ENCODE measurements at regions not wholly inside any gene's neighbourhood (a gene's known extent, or its start where the extent isn't known, plus 50 kb on each side); places are given as distances from the start of the nearest gene placed in this dataset.
A peak's percentile ranks its signal among the peaks of the same experiment; 100 is the strongest.

GRCh38 chr7:94274828-94275227, 119.9 kb upstream of the COL1A2 start:
- no peak for DNase-seq (ENCODE audit: low spot score)

GRCh38 chr7:94276027-94276426, 118.7 kb upstream of the COL1A2 start:
- DNase-seq (ENCODE audit: low spot score) = no peak

GRCh38 chr7:94276795-94277194, 117.9 kb upstream of the COL1A2 start:
- DNase-seq (ENCODE audit: low spot score) = peak; percentile 32

- DNase-seq (ENCODE audit: low spot score) = no peak
These were observed 117.5 kb upstream of the COL1A2 start for GRCh38 chr7:94277236-94277635.

- DNase-seq (ENCODE audit: low spot score) = no peak
These were observed 113.8 kb upstream of the COL1A2 start for GRCh38 chr7:94280851-94281250.

GRCh38 chr7:94284104-94284503, 110.6 kb upstream of the COL1A2 start:
- no peak for DNase-seq (ENCODE audit: low spot score)

GRCh38 chr7:94286111-94286510, 108.6 kb upstream of the COL1A2 start:
- DNase-seq (ENCODE audit: low spot score) = no peak

- DNase-seq (ENCODE audit: low spot score) = no peak
These were observed 106.6 kb upstream of the COL1A2 start for GRCh38 chr7:94288096-94288495.

GRCh38 chr7:94289071-94289470, 105.6 kb upstream of the COL1A2 start:
- peak; percentile 79 for DNase-seq (ENCODE audit: low spot score)

- DNase-seq (ENCODE audit: low spot score) = no peak
These were observed 100.1 kb upstream of the COL1A2 start for GRCh38 chr7:94294471-94295131.

GRCh38 chr7:94295850-94296249, 98.8 kb upstream of the COL1A2 start:
- peak; percentile 45 for DNase-seq (ENCODE audit: low spot score)

GRCh38 chr7:94296881-94297280, 97.8 kb upstream of the COL1A2 start:
- DNase-seq (ENCODE audit: low spot score) = no peak

- DNase-seq (ENCODE audit: low spot score) = peak; percentile 81
These were observed 97.3 kb upstream of the COL1A2 start for GRCh38 chr7:94297397-94297838.

- peak; percentile 10 for DNase-seq (ENCODE audit: low spot score)
These were observed 95.8 kb upstream of the COL1A2 start for GRCh38 chr7:94298943-94299342.

GRCh38 chr7:94300176-94300835, 94.4 kb upstream of the COL1A2 start:
- no peak for DNase-seq (ENCODE audit: low spot score)

GRCh38 chr7:94301024-94301586, 93.6 kb upstream of the COL1A2 start:
- peak; percentile 97 for DNase-seq (ENCODE audit: low spot score)

- no peak for DNase-seq (ENCODE audit: low spot score)
These were observed 91.6 kb upstream of the COL1A2 start for GRCh38 chr7:94303118-94303517.

GRCh38 chr7:94303695-94304094, 91.0 kb upstream of the COL1A2 start:
- DNase-seq (ENCODE audit: low spot score) = no peak

- no peak for DNase-seq (ENCODE audit: low spot score)
These were observed 89.8 kb upstream of the COL1A2 start for GRCh38 chr7:94304878-94305277.

- peak; percentile 15 for DNase-seq (ENCODE audit: low spot score)
These were observed 88.9 kb upstream of the COL1A2 start for GRCh38 chr7:94305836-94306235.

GRCh38 chr7:94307399-94308048, 87.2 kb upstream of the COL1A2 start:
- no peak for DNase-seq (ENCODE audit: low spot score)

GRCh38 chr7:94311515-94311914, 83.2 kb upstream of the COL1A2 start:
- no peak for DNase-seq (ENCODE audit: low spot score)

GRCh38 chr7:94313926-94314325, 80.8 kb upstream of the COL1A2 start:
- no peak for DNase-seq (ENCODE audit: low spot score)

All from kidney tubule cell (primary cell).